WI38 (cell line): ENCODE measurements at regions not wholly inside any gene's neighbourhood (a gene's known extent, or its start where the extent isn't known, plus 50 kb on each side); places are given as distances from the start of the nearest gene placed in this dataset.

Experiments used
- H3K4me3 ChIP-seq: 2 replicates; pipeline ENCODE4 v1.5.1; 2011; ENCODE audit warnings: low read depth, mild to moderate bottlenecking, control low read depth, low read length
- TF ChIP-seq, protein P1 (sequence below): IDR thresholded peaks from 2 replicates; pipeline ENCODE4 v1.5.1; 2012; ENCODE audit warnings: low read depth, mild to moderate bottlenecking, control low read depth, low read length

DNA sequence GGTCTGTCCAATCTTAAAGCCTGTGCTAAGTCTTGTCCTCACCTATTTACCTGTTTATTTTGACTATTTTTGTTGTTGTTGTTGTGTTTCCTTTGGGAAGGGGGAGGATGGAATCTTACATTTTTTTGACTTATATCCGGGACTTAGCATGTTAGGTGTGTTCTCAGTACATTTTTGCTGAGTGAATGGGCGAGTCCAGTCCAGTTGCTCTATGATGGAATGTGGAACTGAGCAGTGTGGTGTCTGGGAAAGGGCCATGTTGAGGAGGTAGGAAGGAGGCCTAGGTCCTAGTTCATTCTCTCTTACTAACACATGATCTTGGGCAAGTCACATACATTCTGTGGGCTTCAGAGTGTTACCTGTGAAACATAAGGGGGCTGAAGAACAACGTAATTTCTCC is 80.9 kb upstream of the SLC38A2 start:
- TF ChIP-seq, protein P1, sequence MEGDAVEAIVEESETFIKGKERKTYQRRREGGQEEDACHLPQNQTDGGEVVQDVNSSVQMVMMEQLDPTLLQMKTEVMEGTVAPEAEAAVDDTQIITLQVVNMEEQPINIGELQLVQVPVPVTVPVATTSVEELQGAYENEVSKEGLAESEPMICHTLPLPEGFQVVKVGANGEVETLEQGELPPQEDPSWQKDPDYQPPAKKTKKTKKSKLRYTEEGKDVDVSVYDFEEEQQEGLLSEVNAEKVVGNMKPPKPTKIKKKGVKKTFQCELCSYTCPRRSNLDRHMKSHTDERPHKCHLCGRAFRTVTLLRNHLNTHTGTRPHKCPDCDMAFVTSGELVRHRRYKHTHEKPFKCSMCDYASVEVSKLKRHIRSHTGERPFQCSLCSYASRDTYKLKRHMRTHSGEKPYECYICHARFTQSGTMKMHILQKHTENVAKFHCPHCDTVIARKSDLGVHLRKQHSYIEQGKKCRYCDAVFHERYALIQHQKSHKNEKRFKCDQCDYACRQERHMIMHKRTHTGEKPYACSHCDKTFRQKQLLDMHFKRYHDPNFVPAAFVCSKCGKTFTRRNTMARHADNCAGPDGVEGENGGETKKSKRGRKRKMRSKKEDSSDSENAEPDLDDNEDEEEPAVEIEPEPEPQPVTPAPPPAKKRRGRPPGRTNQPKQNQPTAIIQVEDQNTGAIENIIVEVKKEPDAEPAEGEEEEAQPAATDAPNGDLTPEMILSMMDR, result no peak
- no peak overlapping the region for H3K4me3 ChIP-seq

DNA sequence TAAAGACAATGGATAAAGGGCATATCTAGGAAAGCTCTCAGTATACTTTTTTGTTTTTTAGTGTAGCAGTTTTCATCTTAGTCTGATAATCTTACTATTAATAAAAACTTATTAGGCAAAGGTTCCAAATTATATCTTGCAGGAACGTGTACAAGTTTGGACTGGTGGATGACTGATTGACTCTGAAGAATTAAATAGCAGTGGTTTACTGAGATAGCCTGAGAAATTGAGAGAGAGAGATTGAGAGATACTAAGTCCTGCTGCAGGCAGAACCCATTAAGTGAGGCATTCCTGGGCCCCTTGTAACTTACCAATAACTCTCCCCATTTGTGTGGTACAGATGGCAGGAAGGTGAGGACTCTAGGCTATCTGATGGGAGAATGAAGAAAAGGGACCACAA is 80.2 kb upstream of the SLC38A2 start:
- TF ChIP-seq, protein P1, result no peak
- H3K4me3 ChIP-seq, result no peak overlapping the region

DNA sequence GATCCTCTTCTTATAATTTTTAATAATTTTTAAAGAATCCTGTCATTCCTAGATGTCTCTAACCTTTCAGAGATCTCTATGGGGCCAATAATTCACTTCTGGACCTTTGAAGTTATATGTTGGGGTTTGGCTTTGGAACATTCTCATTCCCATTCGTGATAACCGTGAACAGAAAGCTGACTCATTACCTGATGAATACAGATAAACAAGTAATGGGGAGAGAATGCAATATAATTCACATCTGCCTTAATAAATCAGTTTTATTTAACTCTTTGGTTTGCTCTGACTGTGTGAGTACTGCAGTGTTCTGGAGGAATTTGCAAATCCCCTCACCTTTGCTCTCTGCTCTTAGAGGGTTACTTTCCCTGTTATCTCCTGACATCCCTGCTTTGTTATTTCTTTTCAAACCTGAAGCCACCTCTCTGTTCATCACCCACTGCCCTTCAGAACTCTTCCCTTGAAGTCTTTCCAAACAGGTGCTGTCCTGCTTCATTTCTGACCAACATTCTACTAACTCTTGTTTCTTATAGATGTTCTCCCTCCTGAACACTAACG is 79.6 kb upstream of the SLC38A2 start:
- TF ChIP-seq, protein P1, result no peak
- no peak overlapping the region for H3K4me3 ChIP-seq

DNA sequence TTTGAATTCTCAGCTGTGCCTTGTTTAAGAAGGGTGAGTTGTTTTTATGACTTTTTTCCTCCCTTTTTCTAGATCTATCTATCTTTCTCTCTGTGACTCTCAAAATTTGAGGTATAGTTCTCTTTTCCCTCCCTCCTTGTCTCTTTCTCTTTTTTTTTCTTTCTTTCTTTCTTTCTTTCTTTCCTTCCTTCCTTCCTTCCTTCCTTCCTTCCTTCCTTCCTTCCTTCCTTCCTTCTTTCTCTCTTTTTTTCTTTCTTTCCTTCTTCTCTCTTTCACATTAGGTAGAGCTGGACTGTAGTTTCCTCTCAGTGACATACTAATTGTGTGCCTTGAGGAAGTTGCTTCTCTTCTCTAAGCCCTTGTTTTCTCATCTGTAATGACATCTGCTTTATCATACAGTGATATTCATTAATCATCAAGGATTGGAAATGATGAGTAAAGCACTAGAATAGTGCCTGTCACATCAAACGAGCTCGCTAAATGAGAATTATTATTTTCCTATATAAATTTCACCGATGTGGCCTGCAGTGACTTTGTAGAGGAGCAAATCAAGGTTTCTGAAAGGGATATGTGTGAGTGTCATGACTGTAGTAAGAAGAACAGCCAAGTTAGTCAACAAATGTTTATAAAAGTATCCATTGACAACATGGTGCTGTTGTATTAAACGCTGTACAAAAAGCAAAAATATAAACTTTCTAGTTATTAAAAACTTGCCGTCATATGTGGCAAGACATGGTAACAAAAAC is 78.9 kb upstream of the SLC38A2 start:
- TF ChIP-seq, protein P1, result no peak
- H3K4me3 ChIP-seq, result no peak overlapping the region

DNA sequence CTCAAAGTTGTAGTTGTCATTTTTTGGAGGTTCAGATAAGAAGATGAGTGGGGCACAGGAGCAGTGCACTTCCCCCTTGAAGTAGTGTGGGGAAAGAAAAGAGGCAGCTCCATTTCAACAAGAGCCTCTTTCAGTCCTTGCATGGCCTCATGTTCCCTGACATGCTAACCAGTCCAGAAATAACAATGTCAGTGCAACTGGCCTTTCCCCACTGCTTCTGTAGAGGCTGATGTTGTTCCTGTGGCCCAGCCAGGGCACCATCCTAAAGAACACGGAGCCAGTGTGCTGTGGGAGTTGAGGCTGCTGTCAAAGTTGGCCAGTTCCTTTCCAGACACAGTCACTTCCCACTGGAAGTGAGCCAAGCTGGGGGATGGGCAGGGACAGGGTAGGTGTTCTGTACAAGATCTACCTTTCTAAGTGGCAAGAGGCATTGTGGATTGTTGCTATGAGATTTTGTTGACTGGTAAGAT is 77.7 kb upstream of the SLC38A2 start:
- no peak overlapping the region for H3K4me3 ChIP-seq
- TF ChIP-seq, protein P1, result no peak

DNA sequence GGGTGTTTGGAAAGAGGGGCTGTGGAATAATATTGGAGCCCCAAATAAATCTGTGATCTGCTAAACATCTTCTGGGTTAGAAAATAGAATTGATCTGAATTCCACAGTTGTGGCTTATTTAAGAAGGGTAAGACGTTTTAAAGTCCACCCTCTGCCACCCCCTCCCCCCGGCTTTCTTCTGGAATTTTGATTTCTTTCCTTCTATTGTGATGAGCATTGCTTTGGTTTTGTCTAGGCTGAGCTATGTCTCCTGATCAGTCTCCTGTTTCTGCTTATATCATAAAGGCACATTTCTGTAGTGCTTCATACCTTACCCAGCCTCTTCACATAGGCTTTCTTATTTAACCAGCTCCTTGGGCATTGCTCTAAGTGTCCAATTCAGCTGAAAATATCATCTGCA is 77.3 kb upstream of the SLC38A2 start:
- TF ChIP-seq, protein P1, result no peak

DNA sequence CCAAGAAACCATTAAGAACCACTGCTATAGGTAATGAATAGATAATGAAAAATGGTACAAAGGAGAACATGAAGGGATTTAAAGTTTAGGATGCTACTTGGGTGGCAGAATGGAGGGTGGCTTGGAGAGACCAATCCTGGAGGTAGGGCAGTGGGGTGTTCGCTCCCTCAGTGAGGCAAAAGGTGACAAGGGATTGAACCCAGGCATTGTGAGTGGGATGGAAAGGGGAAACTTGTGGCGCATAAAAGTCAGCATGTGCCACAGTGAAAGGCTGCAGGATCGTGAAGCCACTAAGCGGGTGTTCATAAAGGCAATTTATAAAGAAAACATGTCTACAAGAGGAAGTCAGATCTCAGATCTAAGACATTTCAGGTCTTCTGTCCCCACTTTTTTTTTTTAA is 76.7 kb upstream of the SLC38A2 start:
- TF ChIP-seq, protein P1, result no peak
- H3K4me3 ChIP-seq, result no peak overlapping the region

More for the DNA sequence above, 77.3 kb upstream of the SLC38A2 start:
- no peak overlapping the region for H3K4me3 ChIP-seq
